OCI-LY3 (cell line): ENCODE measurements at regions not wholly inside any gene's neighbourhood (a gene's known extent, or its start where the extent isn't known, plus 50 kb on each side); places are given as distances from the start of the nearest gene placed in this dataset.
"Not testable (repeated sequence)": the region's sequence is repeated elsewhere in the genome, so short reads cannot be mapped to it uniquely, and the experiment has no call there.

Experiments
- EZH2phosphoT487 ChIP-seq: fragments of 200-600 bp; shearing (Covaris generic); IDR thresholded peaks from 2 replicates; pipeline ENCODE4 v1.6.1; 2018; ENCODE audit warnings: antibody characterized with exemption, mixed run types, low read depth
- TF ChIP-seq, protein P1 (sequence below): fragments of 200-600, 300-600 bp; sonication (generic); IDR thresholded peaks from 2 replicates; pipeline ENCODE4 v1.5.1; 2014; ENCODE audit warnings: antibody characterized with exemption, low read length, low read depth

DNA sequence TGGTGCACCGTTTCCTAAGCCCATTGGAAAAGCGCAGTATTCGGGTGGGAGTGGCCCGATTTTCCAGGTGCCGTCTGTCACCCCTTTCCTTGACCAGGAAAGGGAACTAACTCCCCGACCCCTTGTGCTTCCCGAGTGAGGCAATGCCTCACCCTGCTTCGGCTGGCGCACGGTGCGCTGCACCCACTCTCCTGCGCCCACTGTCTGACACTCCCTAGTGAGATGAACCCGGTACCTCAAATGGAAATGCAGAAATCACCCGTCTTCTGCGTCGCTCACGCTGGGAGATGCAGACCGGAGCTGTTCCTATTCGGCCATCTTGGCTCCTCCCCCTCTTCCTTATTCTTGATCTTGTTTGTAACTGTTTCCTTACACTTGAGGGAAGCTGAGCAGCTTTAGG lies 142.8 kb upstream of the DST start:
- TF ChIP-seq, protein P1, sequence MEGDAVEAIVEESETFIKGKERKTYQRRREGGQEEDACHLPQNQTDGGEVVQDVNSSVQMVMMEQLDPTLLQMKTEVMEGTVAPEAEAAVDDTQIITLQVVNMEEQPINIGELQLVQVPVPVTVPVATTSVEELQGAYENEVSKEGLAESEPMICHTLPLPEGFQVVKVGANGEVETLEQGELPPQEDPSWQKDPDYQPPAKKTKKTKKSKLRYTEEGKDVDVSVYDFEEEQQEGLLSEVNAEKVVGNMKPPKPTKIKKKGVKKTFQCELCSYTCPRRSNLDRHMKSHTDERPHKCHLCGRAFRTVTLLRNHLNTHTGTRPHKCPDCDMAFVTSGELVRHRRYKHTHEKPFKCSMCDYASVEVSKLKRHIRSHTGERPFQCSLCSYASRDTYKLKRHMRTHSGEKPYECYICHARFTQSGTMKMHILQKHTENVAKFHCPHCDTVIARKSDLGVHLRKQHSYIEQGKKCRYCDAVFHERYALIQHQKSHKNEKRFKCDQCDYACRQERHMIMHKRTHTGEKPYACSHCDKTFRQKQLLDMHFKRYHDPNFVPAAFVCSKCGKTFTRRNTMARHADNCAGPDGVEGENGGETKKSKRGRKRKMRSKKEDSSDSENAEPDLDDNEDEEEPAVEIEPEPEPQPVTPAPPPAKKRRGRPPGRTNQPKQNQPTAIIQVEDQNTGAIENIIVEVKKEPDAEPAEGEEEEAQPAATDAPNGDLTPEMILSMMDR: not testable (repeated sequence)
- not testable (repeated sequence) for TF ChIP-seq EZH2phosphoT487
